Panc1 (cell line): ENCODE measurements at regions not wholly inside any gene's neighbourhood (a gene's known extent, or its start where the extent isn't known, plus 50 kb on each side); places are given as distances from the start of the nearest gene placed in this dataset.

ENCODE experiments used
- ATAC-seq: fragments of 200-7000 bp; cut with Tn5 transposase; 2 replicates; pipeline ENCODE4 v1.9.1; 2020; ENCODE audit warnings: mild to moderate bottlenecking, moderate library complexity
- BruUV-seq: library from RNA; stranded (reverse); fragments of 400-500 nt; replicated peaks from 2 replicates; lab custom pipeline; 2021; lab: Mats Ljungman, UMichigan
- CTCF ChIA-PET: fragments of 300-600 bp; sonication (Branson Sonifier 250); formaldehyde crosslinking; loops from one replicate; lab custom pipeline; 2022; ENCODE audit warnings: antibody characterized with exemption; lab: Charles Lee
- POLR2A ChIA-PET: fragments of 300-600 bp; sonication (Branson Sonifier 250); formaldehyde crosslinking; loops from one replicate; lab custom pipeline; 2022; ENCODE audit warnings: antibody characterized with exemption; lab: Charles Lee
- DNase-seq: peaks from one replicate; pipeline ENCODE4 v3.0.0-alpha.2; 2010; ENCODE audit warnings: low read depth, low spot score
- H3K27ac ChIP-seq: 2 replicates; pipeline ENCODE4 v1.5.1; 2011; ENCODE audit warnings: mild to moderate bottlenecking, low read length, inconsistent platforms
- H3K27me3 ChIP-seq: fragments of 200-500 bp; sonication (Bioruptor generic); 2 replicates; pipeline ENCODE4 v1.6.0; 2014; ENCODE audit warnings: low read length, inconsistent platforms; ENCODE audit not compliant: control insufficient read depth, insufficient read depth
- H3K36me3 ChIP-seq: fragments of 200-500 bp; sonication (Bioruptor generic); 2 replicates; pipeline ENCODE4 v1.5.1; 2014; ENCODE audit warnings: inconsistent platforms, mild to moderate bottlenecking, low read length, moderate library complexity; ENCODE audit not compliant: control insufficient read depth, insufficient read depth
- H3K4me1 ChIP-seq: 2 replicates; pipeline ENCODE4 v1.5.1; 2011; ENCODE audit warnings: inconsistent platforms, mild to moderate bottlenecking, low read length, moderate library complexity; ENCODE audit not compliant: control insufficient read depth, insufficient read depth
- H3K4me3 ChIP-seq, 2 experiments: 2 replicates each; pipeline ENCODE4 v1.5.1; 2011 to 2012; ENCODE audit warnings: low read depth in 2 of 2, low read length in 2 of 2, mild to moderate bottlenecking in 2 of 2, inconsistent platforms in 1 of 2, moderate library complexity in 1 of 2
- H3K9me3 ChIP-seq: fragments of 200-500 bp; sonication (Bioruptor generic); 2 replicates; pipeline ENCODE4 v1.5.1; 2014; ENCODE audit warnings: low read depth, mild to moderate bottlenecking, inconsistent platforms, low read length, moderate library complexity; ENCODE audit not compliant: control insufficient read depth, insufficient read depth
- CTCF ChIP-seq: fragments of 450-650 bp; IDR thresholded peaks from 2 replicates; pipeline ENCODE4 v1.5.1; 2017; ENCODE audit warnings: mild to moderate bottlenecking
- POLR2AphosphoS5 ChIP-seq: IDR thresholded peaks from 2 replicates; pipeline ENCODE4 v1.6.1; 2012; ENCODE audit warnings: mild to moderate bottlenecking, low read depth, low read length, moderate library complexity
- REST ChIP-seq, 2 experiments: IDR thresholded peaks; 2 replicates each; pipeline ENCODE4 v1.6.1; 2011 to 2012; ENCODE audit warnings: low read depth in 2 of 2, control low read depth in 1 of 2, low read length in 1 of 2, mild to moderate bottlenecking in 1 of 2, moderate library complexity in 1 of 2; ENCODE audit not compliant: insufficient read depth in 1 of 2
- SIN3A ChIP-seq: IDR thresholded peaks from 2 replicates; pipeline ENCODE4 v1.6.1; 2012; ENCODE audit warnings: low read depth, mild to moderate bottlenecking, low read length, moderate library complexity, borderline replicate concordance; ENCODE audit not compliant: insufficient read depth
- TCF7L2 ChIP-seq: IDR thresholded peaks from 2 replicates; pipeline ENCODE4 v1.6.1; 2011; ENCODE audit warnings: mild to moderate bottlenecking, low read depth, low read length, inconsistent platforms
- in situ Hi-C: cut with HindIII; loops from 2 replicates; pipeline ENCODE4 v1.10.0; 2016; ENCODE audit warnings: low sequenced_read_pairs, low pct_unique_long_range_greater_than_20kb
- intact Hi-C: fragments of 100-400 bp; cut with micrococcal nuclease; formaldehyde crosslinking; loops from one replicate; pipeline ENCODE4 v1.10.0; 2022; ENCODE audit not compliant: unreplicated experiment

GRCh38 chr18:78915446-78916008 lies 64.1 kb upstream of the SALL3 start:
- no peaks in the 10 kb centered on the region for H3K27me3 ChIP-seq

GRCh38 chr18:78918707-78919106 lies 60.9 kb upstream of the SALL3 start:
- DNase-seq (no peak), ATAC-seq (no peak)
- in situ Hi-C loops (no loop called here), intact Hi-C loops (no loop called here)
- ChIA-PET CTCF (no interaction called here), POLR2A (no interaction called here)
- Histone ChIP-seq H3K9me3 (no peaks in the 10 kb centered on the region), H3K27me3 (peaks cover 13% of the 10 kb centered on the region), H3K27ac (no peak overlapping the region), H3K4me1 (no peaks in the 10 kb centered on the region), H3K4me3 (no peak overlapping the region), H3K36me3 (no peaks in the 10 kb centered on the region)
- no TSS peak for BruUV-seq
- no peak for TF ChIP-seq CTCF
- TF ChIP-seq REST (IDR thresholded peaks at IDR 0.05; ENCODE audit: insufficient read depth in 1 of 2, low read depth in 2 of 2, low read length in 1 of 2) = no peak
- no peak for TF ChIP-seq POLR2AphosphoS5
- no peak for TF ChIP-seq TCF7L2
- TF ChIP-seq SIN3A = no peak

More at GRCh38 chr18:78915446-78916008, 64.1 kb upstream of the SALL3 start:
- ChIA-PET POLR2A (no interaction called here), CTCF (no interaction called here)
- intact Hi-C loops (no loop called here), in situ Hi-C loops (no loop called here)
- Histone ChIP-seq H3K4me1 (no peaks in the 10 kb centered on the region), H3K4me3 (no peak overlapping the region), H3K9me3 (no peaks in the 10 kb centered on the region), H3K36me3 (no peaks in the 10 kb centered on the region), H3K27ac (no peak overlapping the region)
- no peak for DNase-seq
- BruUV-seq = no TSS peak
- no peak for TF ChIP-seq POLR2AphosphoS5
- TF ChIP-seq SIN3A = no peak
- no peak for TF ChIP-seq CTCF
- TF ChIP-seq TCF7L2 = no peak
- no peak for TF ChIP-seq REST (IDR thresholded peaks at IDR 0.05; ENCODE audit: insufficient read depth in 1 of 2, low read depth in 2 of 2, low read length in 1 of 2)
- ATAC-seq = no peak
